Endothelial cell of umbilical vein (primary cell): ENCODE measurements at regions not wholly inside any gene's neighbourhood (a gene's known extent, or its start where the extent isn't known, plus 50 kb on each side); places are given as distances from the start of the nearest gene placed in this dataset.

ENCODE experiments used
- JUN ChIP-seq: IDR thresholded peaks from 2 replicates; pipeline ENCODE4 v1.6.1; 2011; ENCODE audit warnings: borderline replicate concordance, low read depth; ENCODE audit not compliant: insufficient read length, insufficient read depth
- POLR2A ChIP-seq: IDR thresholded peaks from 2 replicates; pipeline ENCODE4 v1.6.1; 2012; ENCODE audit warnings: low read depth, mild to moderate bottlenecking, control low read depth, low read length
- POLR2AphosphoS5 ChIP-seq: IDR thresholded peaks from 2 replicates; pipeline ENCODE4 v1.6.1; 2012; ENCODE audit warnings: low read depth, mild to moderate bottlenecking, control low read depth, low read length, moderate library complexity; ENCODE audit not compliant: insufficient read depth
- TF ChIP-seq, protein P1 (sequence below), 2 donors: IDR thresholded peaks; 1 replicate in 1 of 2; 2 replicates in 1 of 2; pipeline ENCODE4 v1.5.1; 2011; ENCODE audit warnings: low read length in 2 of 2, mild to moderate bottlenecking in 2 of 2, moderate library complexity in 2 of 2, control low read depth in 1 of 2, inconsistent platforms in 1 of 2, low read depth in 1 of 2; ENCODE audit not compliant: insufficient read depth in 1 of 2; ENCODE audit errors: extremely low read depth in 1 of 2
- TF ChIP-seq, protein P2 (sequence below): IDR thresholded peaks from 2 replicates; pipeline ENCODE4 v1.6.1; 2011; ENCODE audit not compliant: insufficient read depth, insufficient read length

DNA sequence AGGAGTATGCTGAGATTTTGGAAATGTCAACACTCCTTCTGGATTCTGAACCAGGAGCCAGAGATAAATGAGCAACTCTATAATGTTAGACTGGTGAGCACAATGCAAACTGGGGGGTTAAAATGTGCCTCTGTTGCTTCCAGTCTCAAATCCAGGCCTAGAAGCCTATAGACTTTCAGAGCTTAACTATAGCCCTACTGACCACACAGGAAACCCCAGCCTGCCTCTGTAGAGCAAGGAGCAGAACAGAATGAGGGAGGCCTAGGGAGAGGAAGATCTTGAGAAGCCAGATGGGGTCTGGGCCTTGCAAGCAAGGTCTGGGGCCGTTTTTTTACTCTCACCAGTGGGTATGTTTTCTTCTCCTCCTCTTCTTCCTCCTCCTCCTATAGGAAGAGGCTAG, 225.4 kb upstream of the KITLG start:
- TF ChIP-seq, protein P1, sequence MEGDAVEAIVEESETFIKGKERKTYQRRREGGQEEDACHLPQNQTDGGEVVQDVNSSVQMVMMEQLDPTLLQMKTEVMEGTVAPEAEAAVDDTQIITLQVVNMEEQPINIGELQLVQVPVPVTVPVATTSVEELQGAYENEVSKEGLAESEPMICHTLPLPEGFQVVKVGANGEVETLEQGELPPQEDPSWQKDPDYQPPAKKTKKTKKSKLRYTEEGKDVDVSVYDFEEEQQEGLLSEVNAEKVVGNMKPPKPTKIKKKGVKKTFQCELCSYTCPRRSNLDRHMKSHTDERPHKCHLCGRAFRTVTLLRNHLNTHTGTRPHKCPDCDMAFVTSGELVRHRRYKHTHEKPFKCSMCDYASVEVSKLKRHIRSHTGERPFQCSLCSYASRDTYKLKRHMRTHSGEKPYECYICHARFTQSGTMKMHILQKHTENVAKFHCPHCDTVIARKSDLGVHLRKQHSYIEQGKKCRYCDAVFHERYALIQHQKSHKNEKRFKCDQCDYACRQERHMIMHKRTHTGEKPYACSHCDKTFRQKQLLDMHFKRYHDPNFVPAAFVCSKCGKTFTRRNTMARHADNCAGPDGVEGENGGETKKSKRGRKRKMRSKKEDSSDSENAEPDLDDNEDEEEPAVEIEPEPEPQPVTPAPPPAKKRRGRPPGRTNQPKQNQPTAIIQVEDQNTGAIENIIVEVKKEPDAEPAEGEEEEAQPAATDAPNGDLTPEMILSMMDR (IDR thresholded peaks at IDR 0.05; ENCODE audit: extremely low read depth in 1 of 2, insufficient read depth in 1 of 2, low read depth in 1 of 2, low read length in 2 of 2), result no peak
- TF ChIP-seq POLR2A (no peak), POLR2AphosphoS5 (no peak), JUN (no peak)
- TF ChIP-seq, protein P2, sequence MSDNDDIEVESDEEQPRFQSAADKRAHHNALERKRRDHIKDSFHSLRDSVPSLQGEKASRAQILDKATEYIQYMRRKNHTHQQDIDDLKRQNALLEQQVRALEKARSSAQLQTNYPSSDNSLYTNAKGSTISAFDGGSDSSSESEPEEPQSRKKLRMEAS, result no peak
